ENCODE measurements at regions not wholly inside any gene's neighbourhood (a gene's known extent, or its start where the extent isn't known, plus 50 kb on each side); places are given as distances from the start of the nearest gene placed in this dataset.

GRCh38 chr4:14752341-14753046 lies 249.8 kb upstream of the CPEB2 start:
- no peak for DNase-seq

GRCh38 chr4:14767142-14767541 lies 235.1 kb upstream of the CPEB2 start:
- no peak for DNase-seq

GRCh38 chr4:14768449-14768848 lies 233.8 kb upstream of the CPEB2 start:
- DNase-seq = no peak

GRCh38 chr4:14769993-14770392 lies 232.3 kb upstream of the CPEB2 start:
- DNase-seq = no peak

- no peak for DNase-seq
These were observed 231.2 kb upstream of the CPEB2 start for GRCh38 chr4:14771094-14771493.

- no peak for DNase-seq
These were observed 230.6 kb upstream of the CPEB2 start for GRCh38 chr4:14771504-14772175.

- DNase-seq = no peak
These were observed 229.9 kb upstream of the CPEB2 start for GRCh38 chr4:14772388-14772787.

GRCh38 chr4:14783011-14783877 lies 219.0 kb upstream of the CPEB2 start:
- DNase-seq = peak; percentile 23

GRCh38 chr4:14787221-14787620 lies 215.1 kb upstream of the CPEB2 start:
- DNase-seq = no peak

- DNase-seq = no peak
These were observed 214.4 kb upstream of the CPEB2 start for GRCh38 chr4:14787894-14788293.

GRCh38 chr4:14790494-14790893 lies 211.8 kb upstream of the CPEB2 start:
- no peak for DNase-seq

GRCh38 chr4:14792702-14793227 lies 209.5 kb upstream of the CPEB2 start:
- DNase-seq = no peak

- DNase-seq = no peak
These were observed 201.3 kb upstream of the CPEB2 start for GRCh38 chr4:14800977-14801376.

- DNase-seq = no peak
These were observed 199.7 kb upstream of the CPEB2 start for GRCh38 chr4:14802596-14802995.

GRCh38 chr4:14807856-14808255 lies 194.4 kb upstream of the CPEB2 start:
- DNase-seq = no peak

GRCh38 chr4:14809203-14809602 lies 193.1 kb upstream of the CPEB2 start:
- DNase-seq = no peak

GRCh38 chr4:14810121-14810520 lies 192.2 kb upstream of the CPEB2 start:
- DNase-seq = no peak

GRCh38 chr4:14810568-14810967 lies 191.7 kb upstream of the CPEB2 start:
- DNase-seq = no peak

GRCh38 chr4:14812101-14812500 lies 190.2 kb upstream of the CPEB2 start:
- DNase-seq = no peak

- DNase-seq = no peak
These were observed 185.5 kb upstream of the CPEB2 start for GRCh38 chr4:14816623-14817261.

- no peak for DNase-seq
These were observed 178.1 kb upstream of the CPEB2 start for GRCh38 chr4:14824189-14824588.

GRCh38 chr4:14827111-14827510 lies 175.2 kb upstream of the CPEB2 start:
- no peak for DNase-seq

- no peak for DNase-seq
These were observed 172.5 kb upstream of the CPEB2 start for GRCh38 chr4:14829795-14830194.
